Prostate gland (tissue), 2 donors: ENCODE measurements at regions not wholly inside any gene's neighbourhood (a gene's known extent, or its start where the extent isn't known, plus 50 kb on each side); places are given as distances from the start of the nearest gene placed in this dataset.

Source experiments
- POLR2A ChIP-seq: fragments of 450-650 bp; IDR thresholded peaks from one replicate; pipeline ENCODE4 v1.6.1; 2016; ENCODE audit warnings: antibody characterized with exemption, mild to moderate bottlenecking
- TF ChIP-seq, protein P1 (sequence below), 4 experiments: fragments of 200-600 bp in 2 of 4; fragments of 450-650 bp in 2 of 4; sonication (generic) in 2 of 4; IDR thresholded peaks; 1 replicate in 3 of 4; 2 replicates in 1 of 4; pipeline ENCODE4 v1.5.1; 2016 to 2019; ENCODE audit warnings: antibody characterized with exemption in 4 of 4, mild to moderate bottlenecking in 2 of 4, moderate library complexity in 2 of 4

DNA sequence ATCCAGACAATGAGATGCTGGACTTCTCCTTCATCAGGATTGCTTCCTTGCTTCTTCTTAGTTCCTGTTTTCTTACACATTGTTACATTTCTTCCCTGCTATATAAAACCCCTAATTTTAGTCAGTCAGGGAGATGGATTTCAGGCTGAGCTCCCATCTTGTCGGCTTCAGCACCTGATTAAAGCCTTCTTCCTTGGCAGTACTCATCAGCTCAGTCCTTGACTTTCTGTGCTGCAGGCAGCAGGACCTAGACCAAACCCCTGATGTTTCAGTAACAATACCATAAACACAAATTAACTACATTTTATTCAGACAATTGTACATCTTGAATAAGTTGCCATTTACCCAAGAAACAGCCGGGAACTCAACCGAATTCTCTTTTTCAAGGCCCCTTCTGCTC is 156.4 kb upstream of the RREB1 start:
- TF ChIP-seq POLR2A = no peak
- TF ChIP-seq, protein P1, sequence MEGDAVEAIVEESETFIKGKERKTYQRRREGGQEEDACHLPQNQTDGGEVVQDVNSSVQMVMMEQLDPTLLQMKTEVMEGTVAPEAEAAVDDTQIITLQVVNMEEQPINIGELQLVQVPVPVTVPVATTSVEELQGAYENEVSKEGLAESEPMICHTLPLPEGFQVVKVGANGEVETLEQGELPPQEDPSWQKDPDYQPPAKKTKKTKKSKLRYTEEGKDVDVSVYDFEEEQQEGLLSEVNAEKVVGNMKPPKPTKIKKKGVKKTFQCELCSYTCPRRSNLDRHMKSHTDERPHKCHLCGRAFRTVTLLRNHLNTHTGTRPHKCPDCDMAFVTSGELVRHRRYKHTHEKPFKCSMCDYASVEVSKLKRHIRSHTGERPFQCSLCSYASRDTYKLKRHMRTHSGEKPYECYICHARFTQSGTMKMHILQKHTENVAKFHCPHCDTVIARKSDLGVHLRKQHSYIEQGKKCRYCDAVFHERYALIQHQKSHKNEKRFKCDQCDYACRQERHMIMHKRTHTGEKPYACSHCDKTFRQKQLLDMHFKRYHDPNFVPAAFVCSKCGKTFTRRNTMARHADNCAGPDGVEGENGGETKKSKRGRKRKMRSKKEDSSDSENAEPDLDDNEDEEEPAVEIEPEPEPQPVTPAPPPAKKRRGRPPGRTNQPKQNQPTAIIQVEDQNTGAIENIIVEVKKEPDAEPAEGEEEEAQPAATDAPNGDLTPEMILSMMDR (IDR thresholded peaks at IDR 0.05) = no peak
